Endothelial cell (in vitro differentiated cells): ENCODE measurements at regions not wholly inside any gene's neighbourhood (a gene's known extent, or its start where the extent isn't known, plus 50 kb on each side); places are given as distances from the start of the nearest gene placed in this dataset.
A peak's percentile ranks its signal among the peaks of the same experiment; 100 is the strongest.
"Not testable (repeated sequence)": the region's sequence is repeated elsewhere in the genome, so short reads cannot be mapped to it uniquely, and the experiment has no call there.

ENCODE experiments used
- DNase-seq: peaks from one replicate; pipeline ENCODE4 v3.0.0; 2021; ENCODE audit warnings: low spot score
- H3K27ac Mint-ChIP-seq: one replicate; pipeline ENCODE4 v1.8.0; 2021; ENCODE audit warnings: mixed read lengths, inconsistent platforms; ENCODE audit not compliant: unreplicated experiment
- H3K27me3 Mint-ChIP-seq: one replicate; pipeline ENCODE4 v1.8.0; 2021; ENCODE audit warnings: mild to moderate bottlenecking, moderate library complexity, mixed read lengths, inconsistent platforms; ENCODE audit not compliant: unreplicated experiment
- H3K36me3 Mint-ChIP-seq: one replicate; pipeline ENCODE4 v1.8.0; 2021; ENCODE audit warnings: mild to moderate bottlenecking, low read depth, mixed read lengths, inconsistent platforms; ENCODE audit not compliant: unreplicated experiment
- H3K4me1 Mint-ChIP-seq: one replicate; pipeline ENCODE4 v1.8.0; 2021; ENCODE audit warnings: mild to moderate bottlenecking, mixed read lengths, inconsistent platforms; ENCODE audit not compliant: unreplicated experiment
- H3K4me3 Mint-ChIP-seq: one replicate; pipeline ENCODE4 v1.8.0; 2021; ENCODE audit warnings: mild to moderate bottlenecking, mixed read lengths, inconsistent platforms; ENCODE audit not compliant: unreplicated experiment
- H3K9me3 Mint-ChIP-seq: one replicate; pipeline ENCODE4 v1.8.0; 2021; ENCODE audit warnings: mixed read lengths, inconsistent platforms; ENCODE audit not compliant: unreplicated experiment

GRCh38 chr10:46718014-46718413 lies 139.1 kb downstream of the SYT15 start:
- H3K27ac Mint-ChIP-seq, H3K27me3 Mint-ChIP-seq, H3K36me3 Mint-ChIP-seq, H3K4me3 Mint-ChIP-seq, H3K4me1 Mint-ChIP-seq, H3K9me3 Mint-ChIP-seq, DNase-seq: not testable (repeated sequence)

- H3K36me3 Mint-ChIP-seq, H3K4me3 Mint-ChIP-seq, H3K27ac Mint-ChIP-seq, H3K9me3 Mint-ChIP-seq, H3K27me3 Mint-ChIP-seq, H3K4me1 Mint-ChIP-seq: not testable (repeated sequence)
- peak; percentile 8 for DNase-seq
Observed at GRCh38 chr10:46720386-46720785, 141.5 kb downstream of the SYT15 start.

- not testable (repeated sequence) for H3K4me1 Mint-ChIP-seq, H3K9me3 Mint-ChIP-seq, H3K27me3 Mint-ChIP-seq, H3K4me3 Mint-ChIP-seq, H3K27ac Mint-ChIP-seq, DNase-seq, H3K36me3 Mint-ChIP-seq
Observed at GRCh38 chr10:46720811-46721518, 142.0 kb downstream of the SYT15 start.

- H3K27ac Mint-ChIP-seq, H3K4me1 Mint-ChIP-seq: not testable (repeated sequence)
Observed at GRCh38 chr10:46724258-46724657, 145.3 kb downstream of the SYT15 start.

GRCh38 chr10:46728359-46728758 lies 149.4 kb downstream of the SYT15 start:
- not testable (repeated sequence) for DNase-seq, H3K4me1 Mint-ChIP-seq, H3K36me3 Mint-ChIP-seq, H3K27me3 Mint-ChIP-seq, H3K9me3 Mint-ChIP-seq, H3K27ac Mint-ChIP-seq, H3K4me3 Mint-ChIP-seq

More at GRCh38 chr10:46724258-46724657, 145.3 kb downstream of the SYT15 start:
- not testable (repeated sequence) for H3K9me3 Mint-ChIP-seq, H3K27me3 Mint-ChIP-seq, DNase-seq, H3K36me3 Mint-ChIP-seq, H3K4me3 Mint-ChIP-seq

- not testable (repeated sequence) for H3K27me3 Mint-ChIP-seq, DNase-seq, H3K27ac Mint-ChIP-seq, H3K4me1 Mint-ChIP-seq, H3K36me3 Mint-ChIP-seq, H3K4me3 Mint-ChIP-seq, H3K9me3 Mint-ChIP-seq
Observed at GRCh38 chr10:46730729-46731128, 151.8 kb downstream of the SYT15 start.

- not testable (repeated sequence) for H3K27ac Mint-ChIP-seq, DNase-seq, H3K36me3 Mint-ChIP-seq, H3K27me3 Mint-ChIP-seq, H3K4me1 Mint-ChIP-seq, H3K4me3 Mint-ChIP-seq, H3K9me3 Mint-ChIP-seq
Observed at GRCh38 chr10:46733635-46734261, 154.8 kb downstream of the SYT15 start.

GRCh38 chr10:46734262-46734642 lies 155.3 kb downstream of the SYT15 start:
- H3K27ac Mint-ChIP-seq, DNase-seq, H3K27me3 Mint-ChIP-seq, H3K9me3 Mint-ChIP-seq, H3K36me3 Mint-ChIP-seq, H3K4me3 Mint-ChIP-seq, H3K4me1 Mint-ChIP-seq: not testable (repeated sequence)

GRCh38 chr10:46739919-46740318 lies 161.0 kb downstream of the SYT15 start:
- not testable (repeated sequence) for DNase-seq, H3K27ac Mint-ChIP-seq, H3K27me3 Mint-ChIP-seq, H3K36me3 Mint-ChIP-seq, H3K4me1 Mint-ChIP-seq, H3K4me3 Mint-ChIP-seq, H3K9me3 Mint-ChIP-seq

GRCh38 chr10:46740368-46740767 lies 161.4 kb downstream of the SYT15 start:
- H3K27ac Mint-ChIP-seq, H3K36me3 Mint-ChIP-seq, H3K4me1 Mint-ChIP-seq, H3K27me3 Mint-ChIP-seq, H3K9me3 Mint-ChIP-seq, H3K4me3 Mint-ChIP-seq, DNase-seq: not testable (repeated sequence)

GRCh38 chr10:46749003-46749402 lies 162.2 kb upstream of the PTPN20 start:
- H3K36me3 Mint-ChIP-seq, DNase-seq, H3K4me3 Mint-ChIP-seq, H3K27ac Mint-ChIP-seq, H3K27me3 Mint-ChIP-seq, H3K9me3 Mint-ChIP-seq, H3K4me1 Mint-ChIP-seq: not testable (repeated sequence)

GRCh38 chr10:46749470-46749869 lies 161.8 kb upstream of the PTPN20 start:
- not testable (repeated sequence) for H3K27me3 Mint-ChIP-seq, H3K4me3 Mint-ChIP-seq, H3K4me1 Mint-ChIP-seq, H3K9me3 Mint-ChIP-seq, H3K36me3 Mint-ChIP-seq, H3K27ac Mint-ChIP-seq, DNase-seq
